Tongue (tissue), 1 donor: ENCODE measurements at regions not wholly inside any gene's neighbourhood (a gene's known extent, or its start where the extent isn't known, plus 50 kb on each side); places are given as distances from the start of the nearest gene placed in this dataset.
A peak's percentile ranks its signal among the peaks of the same experiment; 100 is the strongest.
"Not testable (repeated sequence)": the region's sequence is repeated elsewhere in the genome, so short reads cannot be mapped to it uniquely, and the experiment has no call there.

Source experiments
- DNase-seq: peaks from one replicate; pipeline ENCODE4 v3.0.0-alpha.2; 2015

GRCh38 chr5:12743582-12743981 is 839.3 kb upstream of the CTNND2 start:
- DNase-seq, result no peak

- DNase-seq, result no peak
Observed at GRCh38 chr5:12730354-12730753, 826.1 kb upstream of the CTNND2 start.

- DNase-seq, result no peak
Observed at GRCh38 chr5:12716664-12717063, 812.4 kb upstream of the CTNND2 start.

- no peak for DNase-seq
Observed at GRCh38 chr5:12707560-12707959, 803.3 kb upstream of the CTNND2 start.

- DNase-seq, result peak; percentile 5
Observed at GRCh38 chr5:12704955-12705354, 800.7 kb upstream of the CTNND2 start.

GRCh38 chr5:12703254-12703653 is 799.0 kb upstream of the CTNND2 start:
- no peak for DNase-seq

GRCh38 chr5:12695651-12696050 is 791.4 kb upstream of the CTNND2 start:
- DNase-seq, result no peak

- DNase-seq, result peak; percentile 11
Observed at GRCh38 chr5:12691330-12691729, 787.1 kb upstream of the CTNND2 start.

- DNase-seq, result no peak
Observed at GRCh38 chr5:12690361-12690760, 786.1 kb upstream of the CTNND2 start.

GRCh38 chr5:12683249-12683648 is 779.0 kb upstream of the CTNND2 start:
- DNase-seq, result no peak

- no peak for DNase-seq
Observed at GRCh38 chr5:12679731-12680130, 775.5 kb upstream of the CTNND2 start.

- DNase-seq, result no peak
Observed at GRCh38 chr5:12675959-12676358, 771.7 kb upstream of the CTNND2 start.

- DNase-seq, result no peak
Observed at GRCh38 chr5:12672141-12672540, 767.9 kb upstream of the CTNND2 start.

GRCh38 chr5:12669326-12669725 is 765.1 kb upstream of the CTNND2 start:
- DNase-seq, result no peak

- no peak for DNase-seq
Observed at GRCh38 chr5:12668564-12668963, 764.3 kb upstream of the CTNND2 start.

GRCh38 chr5:12667818-12668217 is 763.6 kb upstream of the CTNND2 start:
- DNase-seq, result not testable (repeated sequence)

GRCh38 chr5:12665772-12666171 is 761.5 kb upstream of the CTNND2 start:
- DNase-seq, result not testable (repeated sequence)

- no peak for DNase-seq
Observed at GRCh38 chr5:12662545-12663314, 758.5 kb upstream of the CTNND2 start.

- no peak for DNase-seq
Observed at GRCh38 chr5:12661617-12662370, 757.5 kb upstream of the CTNND2 start.

GRCh38 chr5:12660279-12661107 is 756.2 kb upstream of the CTNND2 start:
- DNase-seq, result not testable (repeated sequence)

GRCh38 chr5:12659686-12660085 is 755.4 kb upstream of the CTNND2 start:
- peak; percentile 65 for DNase-seq

- no peak for DNase-seq
Observed at GRCh38 chr5:12658871-12659446, 754.7 kb upstream of the CTNND2 start.
